Hepatocyte (in vitro differentiated cells): ENCODE measurements at regions not wholly inside any gene's neighbourhood (a gene's known extent, or its start where the extent isn't known, plus 50 kb on each side); places are given as distances from the start of the nearest gene placed in this dataset.

ENCODE experiments used
- DNase-seq: peaks from one replicate; pipeline ENCODE4 v3.0.0-alpha.2; 2016; ENCODE audit warnings: low spot score
- H2AFZ ChIP-seq: fragments of 200-600 bp; sonication (generic); 2 replicates; pipeline ENCODE4 v1.6.0; 2016; ENCODE audit warnings: antibody characterized with exemption, mild to moderate bottlenecking
- H3K27ac ChIP-seq: fragments of 200-600 bp; sonication (generic); 2 replicates; pipeline ENCODE4 v1.5.1; 2016; ENCODE audit warnings: mild to moderate bottlenecking
- H3K27me3 ChIP-seq: fragments of 200-600 bp; sonication (generic); 2 replicates; pipeline ENCODE4 v1.6.1; 2016
- H3K36me3 ChIP-seq: fragments of 200-600 bp; sonication (generic); replicated peaks from 2 replicates; pipeline ENCODE4 v1.5.1; 2016; ENCODE audit warnings: low read depth; ENCODE audit not compliant: insufficient read depth
- H3K4me1 ChIP-seq: fragments of 200-600 bp; sonication (generic); 2 replicates; pipeline ENCODE4 v1.5.1; 2016; ENCODE audit warnings: mild to moderate bottlenecking, moderate library complexity; ENCODE audit not compliant: insufficient read depth
- H3K4me2 ChIP-seq: fragments of 200-600 bp; sonication (generic); 2 replicates; pipeline ENCODE4 v1.6.0; 2016
- H3K4me3 ChIP-seq: fragments of 200-600 bp; sonication (generic); 2 replicates; pipeline ENCODE4 v1.5.1; 2016; ENCODE audit warnings: mild to moderate bottlenecking
- H3K79me2 ChIP-seq: fragments of 200-600 bp; sonication (generic); 2 replicates; pipeline ENCODE4 v1.6.0; 2017; ENCODE audit warnings: mild to moderate bottlenecking
- H3K9me2 ChIP-seq: fragments of 200-600 bp; sonication (generic); replicated peaks from 2 replicates; pipeline ENCODE4 v1.6.0; 2017; ENCODE audit warnings: mild to moderate bottlenecking; ENCODE audit not compliant: insufficient read depth
- H3K9me3 ChIP-seq: fragments of 200-600 bp; sonication (generic); 2 replicates; pipeline ENCODE4 v1.5.1; 2016; ENCODE audit warnings: low read depth, mild to moderate bottlenecking
- H4K20me1 ChIP-seq: fragments of 200-600 bp; sonication (generic); 2 replicates; pipeline ENCODE4 v1.6.0; 2016; ENCODE audit warnings: mild to moderate bottlenecking; ENCODE audit not compliant: insufficient read depth, poor library complexity, severe bottlenecking
- CTCF ChIP-seq: fragments of 200-600 bp; sonication (generic); IDR thresholded peaks from 2 replicates; pipeline ENCODE4 v1.5.1; 2016; ENCODE audit warnings: antibody characterized with exemption, mild to moderate bottlenecking; ENCODE audit not compliant: poor library complexity
- EZH2 ChIP-seq: fragments of 200-600 bp; sonication (generic); IDR thresholded peaks from 2 replicates; pipeline ENCODE4 v1.6.1; 2016; ENCODE audit warnings: antibody characterized with exemption, mild to moderate bottlenecking, borderline replicate concordance
- EZH2phosphoT487 ChIP-seq: fragments of 200-600 bp; sonication (generic); IDR thresholded peaks from one replicate; pipeline ENCODE4 v1.6.1; 2018; ENCODE audit warnings: antibody characterized with exemption, mild to moderate bottlenecking, low read depth, moderate library complexity; ENCODE audit not compliant: unreplicated experiment, severe bottlenecking
- WGBS: methylation state at CpG from one replicate; pipeline ENCODE4 v1.1.6; 2016; ENCODE audit warnings: low lambda C conversion rate; ENCODE audit errors: missing lambda C conversion rate; 5-methylcytosine and 5-hydroxymethylcytosine counted together

DNA sequence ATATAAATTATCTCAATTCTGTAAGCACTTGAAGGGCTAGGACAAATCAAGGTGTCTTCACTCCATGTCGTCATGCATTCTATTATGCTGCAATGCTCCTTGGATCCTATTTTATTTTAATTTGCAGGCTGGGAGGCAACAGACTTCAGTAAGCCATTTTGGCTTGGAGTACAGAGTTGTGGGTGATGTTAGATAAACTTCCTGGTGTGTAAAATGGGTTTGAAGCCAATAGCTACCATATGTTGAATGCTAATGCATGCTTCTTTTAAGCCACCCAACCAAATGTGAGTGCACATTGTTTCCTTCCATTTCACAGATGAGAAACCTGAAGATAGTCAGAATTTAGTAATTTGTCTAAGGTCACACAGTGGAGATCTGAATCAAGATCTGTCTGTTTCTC is 482.8 kb downstream of the DISC1 start:
- DNase-seq: no peak
- no peaks in the 10 kb centered on the region for H3K9me3 ChIP-seq
- 80% methylated on average over 1 of the region's 1 CpG for WGBS
- peaks cover 8% of the 10 kb centered on the region for H3K27me3 ChIP-seq
- H3K4me1 ChIP-seq: no peaks in the 10 kb centered on the region
- no peak overlapping the region for H3K4me2 ChIP-seq
- no peaks in the 10 kb centered on the region for H3K36me3 ChIP-seq
- H4K20me1 ChIP-seq: no peaks in the 10 kb centered on the region
- H3K79me2 ChIP-seq: no peaks in the 10 kb centered on the region
- no peak for TF ChIP-seq EZH2
- no peak for TF ChIP-seq EZH2phosphoT487
- no peak for TF ChIP-seq CTCF
- H3K4me3 ChIP-seq: no peak overlapping the region
- no peaks in the 10 kb centered on the region for H3K9me2 ChIP-seq
- no peak overlapping the region for H3K27ac ChIP-seq
- no peak overlapping the region for H2AFZ ChIP-seq

GRCh38 chr1:232108598-232108997 is 482.0 kb downstream of the DISC1 start:
- Histone ChIP-seq H3K9me2 (no peaks in the 10 kb centered on the region), H3K4me1 (no peaks in the 10 kb centered on the region), H3K27ac (no peak overlapping the region), H4K20me1 (no peaks in the 10 kb centered on the region), H3K4me2 (no peak overlapping the region), H2AFZ (no peak overlapping the region), H3K4me3 (no peak overlapping the region), H3K9me3 (no peaks in the 10 kb centered on the region), H3K27me3 (peaks cover 8% of the 10 kb centered on the region), H3K36me3 (no peaks in the 10 kb centered on the region), H3K79me2 (no peaks in the 10 kb centered on the region)
- TF ChIP-seq EZH2phosphoT487 (no peak), EZH2 (no peak), CTCF (no peak)
- WGBS: 84% methylated on average over 3 of the region's 3 CpGs
- DNase-seq: no peak

- no peaks in the 10 kb centered on the region for H3K79me2 ChIP-seq
- 85% methylated on average over 4 of the region's 4 CpGs for WGBS
- no peak overlapping the region for H3K4me2 ChIP-seq
- H3K27ac ChIP-seq: no peak overlapping the region
- TF ChIP-seq EZH2: no peak
- TF ChIP-seq CTCF: no peak
- TF ChIP-seq EZH2phosphoT487: no peak
- no peaks in the 10 kb centered on the region for H4K20me1 ChIP-seq
- DNase-seq: no peak
- no peaks in the 10 kb centered on the region for H3K36me3 ChIP-seq
- H3K27me3 ChIP-seq: peaks cover 8% of the 10 kb centered on the region
- H3K9me2 ChIP-seq: no peaks in the 10 kb centered on the region
- H3K4me3 ChIP-seq: no peak overlapping the region
- no peak overlapping the region for H2AFZ ChIP-seq
- no peaks in the 10 kb centered on the region for H3K9me3 ChIP-seq
- no peaks in the 10 kb centered on the region for H3K4me1 ChIP-seq
Measured at GRCh38 chr1:232106415-232106814, 479.8 kb downstream of the DISC1 start.

DNA sequence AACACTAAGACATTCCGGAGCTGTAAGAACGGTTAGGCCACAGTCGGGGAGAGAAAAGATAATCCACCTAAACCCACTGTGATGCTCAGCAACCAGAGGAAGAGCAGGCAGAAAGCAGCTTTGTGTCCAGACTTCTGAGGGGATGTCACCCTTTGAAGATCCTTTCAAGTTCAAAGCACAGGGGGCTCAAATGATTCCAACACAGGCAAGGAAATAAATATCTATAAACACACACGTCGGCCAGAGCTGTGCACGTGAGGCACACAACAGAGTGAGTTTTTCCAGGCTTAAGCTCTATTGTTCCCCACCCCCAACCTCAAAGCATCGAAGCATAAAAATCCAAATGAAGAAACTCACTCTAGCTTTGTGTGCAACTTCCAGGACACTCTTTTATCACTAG is 479.0 kb downstream of the DISC1 start:
- H3K4me1 ChIP-seq: no peaks in the 10 kb centered on the region
- no peak overlapping the region for H2AFZ ChIP-seq
- H3K79me2 ChIP-seq: no peaks in the 10 kb centered on the region
- no peaks in the 10 kb centered on the region for H3K9me3 ChIP-seq
- TF ChIP-seq EZH2 (no peak), CTCF (no peak), EZH2phosphoT487 (no peak)
- H4K20me1 ChIP-seq: no peaks in the 10 kb centered on the region
- H3K36me3 ChIP-seq: no peaks in the 10 kb centered on the region
- H3K27ac ChIP-seq: no peak overlapping the region
- no peaks in the 10 kb centered on the region for H3K27me3 ChIP-seq
- no peak overlapping the region for H3K4me2 ChIP-seq
- 29% methylated on average over 7 of the region's 7 CpGs for WGBS
- H3K4me3 ChIP-seq: no peak overlapping the region
- H3K9me2 ChIP-seq: no peaks in the 10 kb centered on the region
- DNase-seq: no peak
